Fibroblast of gingiva (primary cell): ENCODE measurements at regions not wholly inside any gene's neighbourhood (a gene's known extent, or its start where the extent isn't known, plus 50 kb on each side); places are given as distances from the start of the nearest gene placed in this dataset.

Experiments used
- DNase-seq: peaks from one replicate; pipeline ENCODE4 v3.0.0-alpha.2; 2011; ENCODE audit warnings: low read depth

DNA sequence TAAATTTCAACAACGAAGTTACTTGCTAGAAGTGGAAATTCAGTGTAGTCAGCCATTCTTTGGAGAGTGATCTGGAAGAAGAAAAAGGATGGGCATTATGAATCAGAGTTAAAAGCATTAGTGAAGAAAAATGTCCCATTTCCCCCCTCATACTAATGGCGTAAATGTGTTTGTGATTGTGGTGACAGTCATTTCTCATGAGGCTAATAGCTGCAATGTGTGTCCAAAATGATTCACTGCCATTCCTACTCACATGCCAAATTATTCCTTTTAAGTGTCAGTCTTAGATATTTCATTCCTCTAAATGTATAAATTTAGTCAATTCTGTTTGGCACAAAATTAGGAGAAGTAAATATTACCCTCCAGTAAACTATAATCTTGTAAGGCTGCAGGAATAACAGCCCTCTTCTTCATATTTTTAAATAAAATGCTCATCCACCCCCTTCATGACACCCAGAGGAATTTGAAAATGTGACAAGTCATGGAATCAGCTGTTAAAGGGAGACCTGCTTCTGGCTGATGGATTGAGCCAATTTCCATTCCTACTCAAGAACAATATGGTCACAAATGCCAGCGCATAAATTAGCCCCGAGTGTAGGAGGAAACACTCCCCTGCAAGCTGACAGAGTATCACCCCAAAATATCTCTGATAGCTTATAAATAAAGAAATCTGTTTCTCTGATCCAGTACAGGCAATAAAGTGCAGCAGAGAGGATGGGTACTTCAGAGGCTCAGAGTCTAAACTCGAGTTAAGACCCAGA, 912.3 kb upstream of the SEL1L start:
- no peak for DNase-seq

DNA sequence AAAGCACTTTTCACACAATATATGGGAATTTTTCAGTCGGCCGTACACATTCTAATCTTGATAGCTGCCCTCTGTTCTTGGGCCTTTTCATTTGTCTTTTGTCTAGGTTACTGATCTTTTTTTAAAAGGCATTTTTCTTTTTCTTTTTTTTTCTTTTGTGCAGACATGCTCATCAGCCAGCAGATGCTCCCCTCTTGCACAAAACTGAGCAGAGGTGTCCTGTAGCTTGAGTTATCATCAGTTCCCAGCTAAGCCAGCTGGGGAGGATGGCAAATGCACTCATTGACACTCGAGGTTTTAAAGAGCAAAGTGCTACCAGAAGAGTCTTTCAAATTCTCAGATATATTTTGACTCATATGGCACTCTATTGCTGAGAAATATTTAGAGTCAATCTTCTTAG, 913.9 kb upstream of the SEL1L start:
- DNase-seq = no peak

DNA sequence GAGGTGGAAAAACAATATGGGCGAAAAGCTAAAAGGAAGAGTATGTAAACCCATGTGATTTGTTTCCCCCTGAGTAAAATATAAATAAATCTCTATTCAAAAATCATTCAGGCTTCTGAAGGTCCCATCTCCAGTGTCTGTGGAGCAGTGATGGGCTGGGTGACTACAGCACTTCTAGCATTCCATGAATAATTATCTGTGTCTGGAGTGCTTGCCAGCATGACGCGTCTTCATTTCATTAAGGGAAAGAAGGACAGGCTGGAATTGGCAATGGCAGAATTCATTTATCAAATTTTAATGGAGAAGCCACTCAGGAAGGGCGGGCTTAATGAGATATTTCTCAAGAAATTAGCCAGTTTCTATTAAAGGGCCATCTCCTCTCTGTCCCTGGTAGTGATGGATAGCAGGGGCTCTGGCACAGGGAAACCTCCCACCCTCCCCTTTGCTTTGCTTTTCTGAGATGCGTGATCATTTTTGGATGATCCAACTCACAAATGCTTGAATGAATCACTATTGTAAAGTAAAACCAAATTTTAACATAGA, 916.3 kb upstream of the SEL1L start:
- DNase-seq = no peak

DNA sequence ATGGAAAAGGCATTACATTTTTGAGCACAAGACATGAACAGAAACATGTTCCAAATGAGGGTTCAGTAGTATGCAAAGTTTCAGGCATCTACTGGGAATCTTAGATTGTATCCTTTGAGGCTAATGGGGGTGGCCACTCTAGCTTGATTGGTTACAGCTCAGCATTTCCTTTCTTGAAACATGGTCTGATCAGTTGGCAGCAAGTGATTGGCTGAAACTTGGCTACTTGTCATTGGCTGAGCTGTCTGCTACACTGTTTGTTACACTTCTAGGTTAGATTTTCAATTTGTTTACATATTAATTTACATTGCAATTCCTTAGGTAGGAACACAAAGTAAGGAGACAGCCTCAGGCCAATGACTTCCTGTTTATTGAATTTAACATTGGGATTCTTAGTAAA, 918.0 kb upstream of the SEL1L start:
- no peak for DNase-seq

DNA sequence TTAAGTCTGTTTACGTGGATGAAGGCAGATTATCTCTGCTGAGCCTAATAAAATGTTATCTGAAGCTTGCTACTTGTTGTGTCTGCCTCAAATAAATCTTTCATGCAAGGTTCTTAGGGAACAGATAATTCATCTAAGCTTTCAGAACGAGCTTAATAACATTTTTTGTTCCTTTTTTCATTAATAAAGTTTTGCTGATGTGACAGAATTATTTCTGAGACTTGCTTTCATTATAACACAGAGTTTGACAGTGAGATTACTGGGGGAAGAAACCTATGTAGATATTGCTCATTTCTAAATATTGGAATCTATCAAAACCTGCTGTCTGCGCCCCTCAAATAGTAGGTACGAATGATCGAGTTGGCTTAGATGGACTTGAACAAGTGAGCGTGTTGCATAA, 948.7 kb upstream of the SEL1L start:
- DNase-seq = no peak

DNA sequence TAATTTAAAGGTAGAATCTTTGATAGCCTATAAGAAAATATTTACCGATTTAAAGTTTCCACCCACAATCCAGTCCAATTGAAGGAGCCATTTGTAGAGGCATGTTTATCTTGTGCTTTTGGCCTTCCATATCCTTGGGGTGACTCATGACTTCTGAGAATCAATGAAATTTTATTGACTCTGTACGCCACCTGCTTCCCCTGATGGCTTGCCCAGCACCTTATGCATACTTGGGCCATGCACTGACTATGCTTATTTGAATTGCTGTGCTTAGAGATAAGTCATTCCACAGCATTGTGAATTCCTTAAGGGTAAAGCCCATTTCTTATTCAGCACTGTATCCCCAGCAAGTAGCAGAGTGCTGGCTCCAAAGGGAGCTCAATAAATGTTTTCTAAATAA, 954.8 kb upstream of the SEL1L start:
- no peak for DNase-seq

DNA sequence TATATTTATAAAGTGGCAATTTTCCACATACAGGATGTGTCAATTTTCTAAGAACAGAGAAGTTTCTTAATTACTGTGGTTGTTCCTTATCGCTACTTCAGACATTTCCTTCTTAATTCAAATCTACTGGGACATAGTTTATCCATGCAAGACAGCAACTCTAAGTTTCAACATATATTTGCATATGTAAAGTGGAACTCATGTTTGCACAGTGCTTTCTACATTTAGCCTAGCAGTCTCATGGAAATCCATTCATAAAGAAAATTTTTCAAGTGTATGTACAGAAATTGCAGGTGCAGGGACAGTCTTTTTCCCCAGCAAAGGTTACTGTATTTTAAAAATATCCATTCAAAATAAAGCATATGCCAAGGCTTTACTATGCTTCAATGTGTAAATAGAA, 956.7 kb upstream of the SEL1L start:
- no peak for DNase-seq

DNA sequence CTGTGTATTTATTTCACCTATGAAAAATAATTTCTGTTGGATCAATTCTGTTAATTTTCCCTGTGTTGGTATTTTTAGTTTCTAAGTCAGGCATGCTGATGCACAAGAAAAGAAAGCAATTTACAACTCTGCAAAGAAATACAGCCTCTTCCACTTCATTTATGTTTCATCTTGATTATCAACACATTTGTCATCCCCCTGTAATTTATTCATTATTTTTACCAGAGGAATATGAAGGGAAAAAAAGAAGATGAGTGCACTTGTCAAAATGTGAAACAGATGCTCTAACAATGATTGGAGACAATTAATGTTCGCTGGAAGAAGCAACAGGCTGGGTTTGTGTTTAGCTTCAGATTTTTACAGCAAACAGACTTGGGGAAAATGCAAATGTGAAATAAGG, 958.5 kb upstream of the SEL1L start:
- DNase-seq = no peak

DNA sequence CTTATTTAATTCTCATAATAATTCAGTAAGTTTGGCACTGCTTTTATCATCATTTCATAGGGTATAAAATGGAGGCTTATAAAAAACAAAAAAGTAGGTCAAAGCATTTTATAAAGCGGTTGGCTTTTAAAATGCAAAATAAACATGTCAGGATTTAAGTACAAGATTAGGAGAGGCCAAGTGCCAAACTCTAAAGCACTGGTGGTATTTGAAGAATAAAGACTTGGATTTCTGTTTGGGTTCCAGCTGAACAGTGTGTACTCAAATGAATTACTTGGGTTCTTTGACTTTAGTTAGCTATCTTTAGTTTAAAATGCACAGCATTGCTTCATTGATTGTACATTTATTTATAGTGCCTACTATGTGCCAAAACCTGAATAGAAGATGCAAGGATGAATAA, 966.6 kb upstream of the SEL1L start:
- DNase-seq = no peak

DNA sequence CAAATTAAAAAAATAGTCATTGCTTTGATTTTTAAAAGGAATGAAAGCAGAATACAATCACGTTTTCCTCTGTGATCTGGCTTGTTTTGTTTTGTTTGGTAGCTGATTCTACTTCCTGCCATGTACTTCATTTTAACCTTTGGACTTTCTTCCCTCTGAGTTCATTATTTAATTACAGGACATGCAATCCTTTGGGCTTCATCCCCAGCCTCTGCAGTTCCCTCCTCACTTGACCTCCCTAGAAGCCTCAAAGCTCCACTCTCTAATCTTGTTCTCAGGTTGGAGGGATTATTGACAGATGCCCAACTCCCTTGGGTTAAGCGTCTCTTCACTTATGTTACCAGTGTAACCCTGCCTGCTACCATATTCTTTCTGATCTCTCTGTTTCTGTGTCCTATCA, 967.9 kb upstream of the SEL1L start:
- DNase-seq = no peak

DNA sequence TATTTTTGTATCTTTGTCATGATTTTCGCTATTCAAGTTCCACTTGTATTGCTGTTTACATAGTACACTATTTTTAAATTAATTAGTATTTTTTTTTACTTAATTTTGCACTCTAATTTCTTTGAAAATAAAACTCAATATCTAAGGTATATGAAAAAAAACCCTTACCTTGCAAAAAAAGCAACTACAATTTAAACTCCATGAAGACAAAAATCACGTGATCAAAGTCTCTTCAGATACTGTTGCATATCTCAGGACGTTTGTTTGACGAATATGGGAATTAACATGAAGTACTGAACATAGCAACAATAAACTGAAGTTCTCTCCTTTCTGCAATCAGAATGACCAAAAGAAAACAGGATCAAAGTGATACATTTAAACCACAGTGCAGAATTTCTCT, 968.4 kb upstream of the SEL1L start:
- no peak for DNase-seq

DNA sequence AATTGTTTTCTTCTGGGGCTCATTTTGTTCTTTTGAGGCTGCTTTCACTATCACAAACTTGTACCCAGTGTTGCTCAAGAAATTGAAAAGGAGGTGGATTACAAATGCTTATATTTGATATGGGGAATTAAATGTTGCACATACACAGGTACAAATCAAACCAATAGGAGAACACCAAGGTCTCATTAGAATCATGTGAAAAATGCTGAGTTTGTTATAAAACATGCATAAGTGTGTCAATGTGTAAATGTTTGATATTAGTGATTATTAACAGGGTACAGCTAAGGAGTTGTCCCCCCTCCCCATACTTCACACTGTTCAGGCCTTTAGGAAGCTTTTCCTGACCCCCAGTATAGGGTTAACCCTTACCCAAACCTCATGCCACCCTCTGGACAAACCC, 971.2 kb upstream of the SEL1L start:
- no peak for DNase-seq

DNA sequence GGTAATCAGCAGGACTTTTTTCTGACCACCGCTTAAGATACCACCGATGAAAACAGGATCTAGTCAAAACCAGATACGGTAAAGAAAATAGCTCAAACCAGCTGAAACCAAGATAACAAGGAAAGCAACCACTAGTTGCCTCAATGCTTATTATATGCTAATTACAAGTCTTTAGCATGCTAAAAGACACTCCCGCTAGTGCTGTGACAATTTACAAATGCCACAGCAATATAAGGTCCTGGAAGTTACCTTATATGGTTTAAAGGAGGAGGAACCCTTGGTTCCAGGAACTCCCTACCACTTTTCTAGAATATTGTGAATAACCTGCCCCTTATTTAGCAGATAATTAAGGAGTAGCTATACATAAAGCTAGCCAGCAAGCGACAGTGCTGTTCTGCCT, 976.4 kb upstream of the SEL1L start:
- DNase-seq = no peak

DNA sequence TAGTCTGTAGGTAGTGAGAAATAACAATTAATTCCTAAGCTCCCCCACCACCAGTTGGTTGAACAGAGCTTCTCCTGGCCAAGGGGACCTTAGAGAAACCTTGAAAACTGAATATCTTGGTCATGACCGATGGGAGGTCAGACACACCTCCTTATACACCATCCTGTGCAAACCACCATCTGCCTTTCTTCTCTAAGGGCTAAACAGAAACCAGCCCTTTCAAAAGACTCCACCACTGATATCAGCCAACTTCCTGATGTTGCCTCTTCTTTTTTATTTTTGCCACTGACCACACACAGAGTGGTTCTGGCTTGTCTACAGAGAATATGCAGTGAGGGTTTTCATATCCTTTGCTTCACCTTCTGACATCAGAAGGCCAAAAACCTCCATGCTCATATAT, 977.7 kb upstream of the SEL1L start:
- DNase-seq = no peak

DNA sequence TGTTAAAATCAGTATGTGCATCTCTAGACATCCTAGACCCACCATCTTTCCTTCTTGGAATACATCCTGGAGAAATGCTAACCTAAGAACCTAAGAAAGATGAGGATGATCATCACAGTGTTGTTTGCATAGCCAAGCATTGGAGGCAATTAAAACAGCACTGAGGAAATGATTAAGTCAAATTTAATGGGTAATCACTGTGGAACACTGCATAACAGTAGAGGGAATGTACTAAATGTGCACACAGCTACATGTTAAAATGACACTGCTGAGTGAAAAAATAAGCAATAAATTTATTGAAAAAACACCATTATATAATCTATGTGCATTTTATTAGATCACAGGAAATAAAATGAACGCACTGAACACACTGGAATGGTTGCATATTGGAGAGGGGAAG, 987.1 kb upstream of the SEL1L start:
- no peak for DNase-seq

DNA sequence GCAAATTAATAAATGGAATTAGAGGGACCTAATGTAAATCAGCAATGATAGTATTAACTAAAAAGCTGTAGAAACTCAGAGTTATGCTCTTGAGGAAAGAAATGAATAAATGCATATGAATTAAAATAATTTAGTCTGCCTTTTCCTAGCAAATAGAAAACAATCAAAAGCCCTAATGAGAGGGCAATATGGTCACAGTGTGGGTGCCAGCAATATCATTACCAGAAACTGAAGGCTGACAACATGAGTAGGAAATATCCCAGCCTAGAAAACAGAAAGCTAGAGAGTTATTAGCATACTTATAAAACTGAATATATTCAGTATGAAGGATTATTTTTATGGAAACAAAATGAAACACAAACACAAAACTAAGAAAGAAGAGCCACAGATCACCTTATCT, 987.5 kb upstream of the SEL1L start:
- DNase-seq = no peak

DNA sequence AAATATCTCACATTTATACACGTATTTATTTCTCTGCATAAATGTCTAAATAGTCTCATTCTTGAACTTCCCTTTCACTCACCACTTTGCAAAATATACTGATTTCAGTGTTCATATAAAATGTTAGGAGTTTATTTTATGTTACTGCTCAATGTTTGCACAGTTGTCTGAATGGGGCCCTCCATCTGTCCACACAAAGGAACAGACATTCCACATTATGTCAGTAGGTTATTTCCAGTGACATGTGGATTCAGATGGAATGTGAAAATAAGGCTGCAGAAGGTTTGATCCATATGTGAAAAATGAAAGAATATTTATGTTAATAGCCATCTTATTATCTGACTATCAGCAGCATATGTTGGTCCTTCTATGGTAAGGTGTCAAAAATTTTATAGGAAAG, 994.4 kb upstream of the SEL1L start:
- DNase-seq = no peak

DNA sequence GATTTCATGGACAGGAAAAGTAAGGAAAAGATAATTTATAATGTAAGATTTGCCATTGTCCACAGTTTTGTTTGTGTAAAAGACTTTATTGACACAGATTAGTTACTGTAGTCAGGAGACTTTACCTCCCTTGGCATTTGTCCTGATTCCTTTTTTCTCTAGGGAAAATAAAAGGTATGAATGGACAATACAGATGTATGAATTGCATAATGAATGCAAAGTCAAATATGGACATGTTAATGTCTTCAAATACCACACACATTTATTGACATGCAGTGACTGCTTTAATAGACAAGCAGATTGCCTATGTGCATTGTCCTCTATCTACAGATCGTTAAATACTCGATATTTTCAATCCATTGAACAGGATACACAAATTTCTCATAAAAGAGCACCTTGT, 999.7 kb upstream of the SEL1L start:
- no peak for DNase-seq

DNA sequence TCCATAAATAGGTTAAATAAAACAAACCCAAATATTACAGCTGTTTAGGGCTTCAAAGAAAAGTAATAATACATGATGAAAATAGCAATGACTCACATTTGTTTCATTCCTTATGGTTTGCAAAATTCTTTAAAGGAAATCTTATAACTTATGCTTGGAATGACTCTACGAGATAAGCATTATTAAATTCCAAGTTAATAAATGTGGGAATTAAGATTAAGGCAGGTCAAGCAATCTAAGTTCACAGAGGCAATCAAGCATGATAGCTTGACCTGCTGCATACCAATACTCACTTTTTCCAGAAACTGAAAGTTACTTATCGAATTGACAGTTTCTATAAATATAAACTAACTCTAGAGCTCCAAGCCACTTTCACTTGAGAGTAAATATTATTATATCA, 1002.9 kb upstream of the SEL1L start:
- DNase-seq = no peak

DNA sequence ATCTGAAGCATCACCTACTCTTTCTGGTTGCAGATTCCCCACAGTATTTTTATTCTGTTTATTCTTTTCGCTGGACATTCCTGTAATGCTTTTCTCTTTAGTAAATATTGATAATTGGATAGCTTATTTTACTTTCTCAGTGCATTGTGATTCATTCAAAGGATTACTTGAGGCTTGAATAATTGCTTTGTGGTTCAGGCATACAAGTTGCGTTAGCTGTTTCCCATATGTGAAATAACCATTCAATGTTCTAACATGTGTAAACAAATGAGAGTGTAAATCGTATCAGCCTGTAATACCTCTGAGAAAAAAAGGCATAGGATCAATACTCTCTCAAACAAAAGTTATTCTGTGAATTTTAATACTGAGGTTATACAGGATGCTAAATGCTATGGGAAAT, 1004.2 kb upstream of the SEL1L start:
- DNase-seq = no peak

DNA sequence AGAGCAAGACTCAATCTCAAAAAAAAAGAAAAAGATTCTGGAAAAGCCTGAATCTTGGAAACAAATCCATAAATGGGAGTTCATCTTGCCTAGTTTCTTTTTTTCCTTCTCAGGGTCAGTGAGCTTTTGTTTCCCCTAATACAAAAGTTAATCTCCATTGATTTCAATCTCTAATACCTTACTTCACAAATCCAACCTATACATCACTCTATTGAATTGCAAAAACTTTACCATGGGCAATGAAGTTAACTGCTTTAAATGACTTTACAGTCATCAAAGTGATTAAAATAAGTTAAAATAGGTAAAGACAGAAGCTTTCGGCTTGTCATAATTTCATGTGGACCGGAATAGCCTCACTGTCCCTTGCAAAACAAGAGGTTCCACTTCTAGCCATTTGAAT, 1012.7 kb upstream of the SEL1L start:
- DNase-seq = no peak

DNA sequence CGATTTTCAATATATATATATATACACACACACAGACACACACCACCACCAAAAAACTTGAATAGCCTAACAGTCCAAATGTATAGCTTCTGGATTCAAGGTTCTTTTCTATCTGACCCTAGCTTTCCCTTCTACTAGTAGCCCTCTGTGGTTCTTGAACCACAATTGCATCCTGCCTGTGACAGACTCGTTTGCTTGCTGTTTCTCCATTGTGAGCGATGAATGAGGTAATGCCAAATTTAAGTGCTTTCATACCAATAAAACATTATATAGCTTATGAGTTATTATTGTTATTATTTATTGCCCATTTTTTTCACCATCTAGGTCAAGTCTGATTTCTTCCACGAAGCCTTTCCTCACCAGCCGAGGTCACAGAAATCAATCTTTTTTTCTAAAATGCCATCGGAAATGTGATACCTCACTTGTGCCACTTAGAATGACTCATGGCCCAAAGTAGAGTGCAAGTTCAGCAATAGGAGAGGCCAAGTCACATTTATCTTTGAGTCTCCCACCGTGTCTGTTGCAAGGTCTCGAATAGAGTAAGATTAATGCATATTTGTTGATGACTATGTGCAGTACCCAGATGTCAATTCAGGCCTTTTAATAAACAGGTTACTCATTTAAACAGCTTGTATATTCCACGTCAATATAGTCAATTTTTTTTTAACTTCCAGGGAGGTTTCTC, 1015.8 kb upstream of the SEL1L start:
- no peak for DNase-seq

DNA sequence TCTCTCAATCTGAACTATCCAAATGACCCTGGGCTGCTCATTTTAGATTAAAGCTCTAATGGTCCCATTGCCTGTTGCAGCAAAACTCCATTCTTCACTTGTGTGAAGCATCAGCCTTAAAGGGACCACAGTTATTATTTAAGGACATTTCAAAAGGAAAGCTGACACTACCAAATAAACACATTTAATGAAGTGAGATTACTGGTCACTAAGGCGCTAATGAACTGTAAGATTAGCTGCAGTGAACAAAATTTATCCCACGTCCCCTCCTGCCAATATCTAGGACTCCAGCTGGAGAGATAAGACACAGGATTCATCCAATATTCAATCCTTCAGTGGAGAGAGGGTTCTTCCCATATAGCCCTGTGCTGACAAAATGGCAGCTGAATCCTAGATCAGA, 1029.2 kb upstream of the SEL1L start:
- DNase-seq = no peak

DNA sequence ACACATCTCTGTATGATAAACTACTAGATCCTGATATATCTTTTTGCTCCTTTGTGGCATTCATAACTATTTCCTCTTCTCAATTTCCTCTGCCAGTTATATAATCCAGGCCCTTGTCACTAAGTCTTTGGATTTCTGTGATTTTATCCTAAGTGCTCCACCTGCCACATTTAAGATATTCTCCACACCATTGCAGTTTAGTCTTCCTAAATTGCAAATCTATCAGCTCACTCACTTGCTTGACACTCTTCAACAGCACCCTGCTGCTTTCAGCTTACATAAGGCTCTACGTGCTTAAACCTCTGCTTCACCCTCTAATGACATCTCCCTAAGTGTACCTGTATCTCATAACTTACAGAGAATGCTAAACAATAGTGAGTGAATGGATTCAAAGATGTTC, 1032.2 kb upstream of the SEL1L start:
- no peak for DNase-seq
